NT2/D1 (cell line): ENCODE measurements at regions not wholly inside any gene's neighbourhood (a gene's known extent, or its start where the extent isn't known, plus 50 kb on each side); places are given as distances from the start of the nearest gene placed in this dataset.

Experiments
- SUZ12 ChIP-seq: IDR thresholded peaks from 2 replicates; pipeline ENCODE4 v1.6.1; 2011; ENCODE audit not compliant: insufficient read length, insufficient read depth; ENCODE audit errors: extremely low read depth
- YY1 ChIP-seq: IDR thresholded peaks from 2 replicates; pipeline ENCODE4 v1.6.1; 2011; ENCODE audit not compliant: insufficient read length, insufficient read depth
- ZNF274 ChIP-seq: IDR thresholded peaks from 2 replicates; pipeline ENCODE4 v1.6.1; 2011; ENCODE audit warnings: mild to moderate bottlenecking, low read depth, low read length

DNA sequence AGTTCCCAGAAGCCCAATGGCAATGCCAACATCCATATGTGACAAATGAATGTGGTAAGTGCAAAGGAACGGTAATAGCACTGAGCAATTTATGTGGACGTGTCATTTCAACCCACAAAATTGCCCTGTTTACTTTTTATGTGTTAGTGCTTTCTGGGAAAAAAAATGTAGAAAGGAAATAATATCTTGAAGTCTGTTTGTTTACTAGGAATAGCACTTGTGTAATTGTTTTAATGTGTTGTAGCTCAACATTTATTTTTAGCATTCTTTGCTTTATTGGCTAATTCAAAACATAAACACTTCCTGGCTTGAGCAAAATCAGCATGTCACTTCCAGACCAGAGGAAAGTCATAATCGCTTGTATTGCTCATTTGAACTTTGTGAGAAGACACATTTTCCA is 224.8 kb upstream of the KCNK2 start:
- TF ChIP-seq SUZ12 (no peak), YY1 (no peak), ZNF274 (no peak)
